ENCODE measurements at regions not wholly inside any gene's neighbourhood (a gene's known extent, or its start where the extent isn't known, plus 50 kb on each side); places are given as distances from the start of the nearest gene placed in this dataset.

GRCh38 chr1:112767646-112768045, 52.5 kb upstream of the PPM1J start:
- TF ChIP-seq CTCF (IDR thresholded peaks at IDR 0.05 in 8 of 11, conservative IDR thresholded peaks at IDR 0.05 in 3 of 11) = no peak
- no peak for TF ChIP-seq POLR2A (IDR thresholded peaks at IDR 0.05)
- no peak for TF ChIP-seq POLR2AphosphoS5 (IDR thresholded peaks at IDR 0.05)
